ENCODE measurements at regions not wholly inside any gene's neighbourhood (a gene's known extent, or its start where the extent isn't known, plus 50 kb on each side); places are given as distances from the start of the nearest gene placed in this dataset.
"Not testable (repeated sequence)": the region's sequence is repeated elsewhere in the genome, so short reads cannot be mapped to it uniquely, and the experiment has no call there.

DNA sequence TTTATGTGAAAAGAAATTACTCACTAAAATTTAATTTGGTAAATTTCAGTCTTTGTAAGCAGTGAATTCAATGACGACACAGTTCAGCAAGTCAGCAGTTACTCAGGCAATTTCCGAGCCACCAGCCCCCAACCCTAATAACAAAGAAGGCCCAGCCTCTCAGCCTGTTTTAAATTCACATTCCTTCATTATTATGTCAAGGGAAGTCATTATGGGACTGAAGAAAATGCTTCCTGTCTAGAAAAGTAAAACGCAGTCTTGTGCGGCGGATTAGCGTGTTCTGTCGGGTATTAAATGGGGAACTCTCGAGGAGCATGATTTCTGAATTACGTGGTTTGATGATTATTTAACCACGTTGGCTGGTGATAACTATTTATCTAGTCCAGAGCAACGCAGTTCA lies 177.6 kb downstream of the AIPL1 start:
- peak; percentile 15 for DNase-seq (ENCODE audit: low read depth)

DNA sequence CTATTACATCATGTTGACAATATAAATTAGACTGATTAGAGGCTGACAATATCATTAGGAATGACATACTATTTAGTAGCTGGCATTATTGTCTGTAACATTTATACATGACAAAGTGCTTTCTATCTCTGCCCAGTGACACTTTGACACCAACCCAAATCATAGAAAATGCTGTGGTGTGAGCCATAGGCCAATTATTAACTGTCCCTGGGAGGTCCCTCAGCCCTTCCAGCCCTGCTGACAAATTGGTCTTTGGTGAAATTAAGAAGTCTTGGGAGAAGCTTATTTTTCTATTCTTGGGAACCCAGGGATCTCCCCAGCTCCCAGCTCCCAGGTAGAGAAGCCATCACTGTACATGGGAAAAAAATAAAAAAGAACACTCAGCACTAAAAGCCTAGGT lies 179.6 kb downstream of the AIPL1 start:
- DNase-seq (ENCODE audit: low read depth), result no peak

DNA sequence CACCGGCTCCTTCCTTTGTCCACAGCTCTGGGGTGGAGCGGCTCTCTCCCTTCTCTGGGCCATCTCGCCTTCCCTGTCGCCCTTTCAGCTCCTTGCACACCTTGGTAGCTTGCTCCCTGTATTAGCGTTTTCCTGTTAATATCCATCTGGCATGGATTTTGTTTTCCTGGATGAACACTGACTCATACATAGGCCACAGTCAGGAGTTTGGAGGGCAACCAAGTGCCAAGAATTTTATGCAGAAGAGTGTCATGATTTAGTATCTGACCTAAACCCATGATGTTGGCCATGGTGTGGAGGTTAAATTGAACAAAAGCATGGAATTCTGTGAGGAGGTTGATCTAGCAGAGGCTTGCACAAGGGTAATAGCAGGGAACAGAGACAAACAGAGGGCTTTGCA lies 180.9 kb downstream of the AIPL1 start:
- DNase-seq (ENCODE audit: low read depth), result no peak

DNA sequence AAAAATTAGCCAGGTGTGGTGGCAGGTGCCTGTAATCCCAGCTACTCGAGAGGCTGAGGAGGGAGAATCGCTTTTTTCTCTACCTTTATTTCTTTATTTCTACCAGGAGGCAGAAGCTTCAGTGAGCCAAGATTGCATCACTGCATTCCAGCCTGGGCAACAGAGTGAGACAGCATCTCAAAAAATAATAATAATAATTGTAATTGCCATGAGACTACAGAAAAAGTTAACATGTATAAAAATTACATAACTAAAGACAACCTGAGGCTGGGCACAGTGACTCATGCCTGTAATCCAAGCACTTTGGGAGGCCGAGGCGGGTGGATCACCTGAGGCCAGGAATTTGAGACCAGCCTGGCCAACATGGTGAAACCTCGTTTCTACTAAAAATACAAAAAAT lies 181.5 kb downstream of the WSCD1 start:
- DNase-seq (ENCODE audit: low read depth), result not testable (repeated sequence)

DNA sequence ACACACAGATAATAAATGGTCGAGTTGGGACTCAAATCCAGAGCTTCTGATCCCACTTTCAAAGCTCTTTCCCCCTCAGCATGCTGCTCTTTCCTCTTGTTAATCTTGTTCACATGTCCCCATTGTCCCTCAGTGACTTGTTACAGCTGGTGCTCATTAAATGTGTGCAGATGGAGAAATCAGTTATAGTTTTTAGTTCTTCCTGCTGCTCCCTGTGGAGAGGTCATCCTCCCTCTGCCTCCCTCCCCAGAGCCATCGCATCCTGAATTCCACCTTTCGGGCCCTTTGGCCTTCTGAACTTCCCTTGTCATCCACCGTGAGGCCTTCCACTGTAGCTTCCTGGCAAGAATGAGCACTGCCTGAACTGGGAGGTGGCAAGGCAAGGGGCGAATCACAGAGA lies 179.6 kb downstream of the WSCD1 start:
- no peak for DNase-seq (ENCODE audit: low read depth)

DNA sequence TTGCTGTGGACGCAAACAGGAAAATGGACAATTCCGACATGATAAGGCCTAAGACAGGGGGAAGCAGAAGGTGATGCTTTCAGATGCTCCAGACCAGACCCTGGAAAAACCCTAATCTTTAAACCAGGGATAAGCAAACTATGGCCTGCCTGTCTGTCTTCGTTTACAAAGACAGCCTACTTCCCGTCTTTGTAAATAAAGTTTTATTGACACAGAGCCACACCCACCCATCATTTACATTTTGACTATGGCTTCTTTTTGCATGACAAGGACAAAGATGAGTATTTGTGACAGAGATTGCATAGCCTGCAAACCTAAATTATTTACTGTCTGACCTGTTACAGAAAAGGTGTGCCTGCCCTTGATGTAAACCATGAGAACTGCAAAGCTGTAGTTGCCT lies 177.9 kb downstream of the WSCD1 start:
- DNase-seq (ENCODE audit: low read depth), result no peak

DNA sequence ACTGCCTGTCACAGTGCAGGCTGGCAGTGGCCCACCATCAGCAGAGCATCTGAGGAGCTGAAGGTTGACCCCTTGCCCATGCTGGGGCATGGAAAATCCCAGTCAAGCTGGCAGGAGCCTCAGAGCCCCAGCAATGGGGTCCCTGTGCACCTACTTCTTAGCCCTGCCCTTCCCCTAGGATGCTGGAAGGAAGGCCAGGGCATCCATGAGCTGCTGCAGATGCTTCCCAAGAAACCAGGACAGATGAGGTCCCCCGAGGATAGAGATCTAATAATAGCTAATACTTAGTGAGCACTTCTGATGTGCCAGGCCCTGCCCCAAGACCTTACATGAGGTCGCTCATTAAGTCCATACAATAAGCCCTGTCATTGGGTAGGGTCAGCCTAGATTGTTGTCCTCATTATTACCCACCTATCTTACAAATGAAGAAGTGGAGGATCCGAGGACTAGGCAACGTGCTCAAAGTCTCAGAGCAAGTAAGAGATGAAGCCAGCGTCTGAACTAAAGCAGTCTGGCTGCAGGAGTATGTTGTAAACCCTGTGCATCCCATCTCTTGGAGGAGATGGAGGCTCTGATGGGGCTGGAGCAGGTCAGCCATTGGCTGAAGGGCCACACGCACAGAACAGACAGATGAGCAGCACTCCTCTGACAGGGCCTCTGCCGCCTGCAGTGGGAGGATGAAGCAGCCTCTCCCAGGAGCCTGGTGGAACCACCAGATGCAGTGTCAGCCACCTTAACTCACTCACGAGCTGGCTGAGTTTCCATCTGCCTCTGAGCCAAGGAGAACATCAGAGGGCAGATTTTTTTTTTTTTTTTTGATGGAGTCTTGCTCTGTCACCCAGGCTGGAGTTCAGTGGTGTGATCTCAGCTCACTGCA lies 175.4 kb downstream of the WSCD1 start:
- no peak for DNase-seq (ENCODE audit: low read depth)

DNA sequence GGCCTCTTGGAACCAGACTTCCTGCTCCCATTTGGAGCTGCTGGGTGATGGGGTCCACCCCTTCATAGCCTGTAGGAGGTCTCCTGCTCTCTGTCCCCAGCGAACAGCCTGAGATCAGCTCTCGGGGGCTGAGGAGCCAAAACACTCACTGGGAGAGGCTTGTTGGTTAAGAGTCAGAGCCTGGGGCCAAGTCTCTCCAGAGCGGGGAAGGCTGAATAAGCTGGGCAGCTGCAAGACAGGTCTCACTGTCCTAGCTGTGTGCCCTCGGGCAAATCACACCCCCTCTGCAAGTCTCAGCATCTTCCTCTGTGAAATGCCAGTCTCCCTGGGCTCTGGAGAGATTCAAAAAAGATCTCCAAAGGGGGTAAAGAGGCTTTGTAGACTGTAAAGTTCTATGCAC lies 174.6 kb downstream of the WSCD1 start:
- no peak for DNase-seq (ENCODE audit: low read depth)

DNA sequence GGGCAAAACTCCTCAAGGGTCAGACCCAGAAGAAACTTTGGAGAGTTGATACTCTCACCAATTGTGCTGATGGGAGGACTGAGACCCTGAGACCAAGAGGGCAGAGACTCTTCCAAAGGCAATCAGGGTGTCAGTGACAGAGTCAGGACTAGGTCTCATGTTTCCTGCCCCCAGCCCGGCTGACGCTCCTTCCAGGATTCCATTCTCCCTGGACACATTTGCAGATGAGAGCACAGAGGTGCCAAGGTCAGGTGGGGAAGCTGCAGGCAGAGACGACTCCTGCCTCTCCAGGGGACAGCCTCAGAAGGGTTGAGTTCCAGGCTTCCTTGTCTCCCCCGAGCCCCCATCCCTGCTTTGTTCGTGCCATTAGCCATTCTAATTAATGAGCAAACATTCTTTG lies 174.1 kb downstream of the WSCD1 start:
- DNase-seq (ENCODE audit: low read depth), result no peak

DNA sequence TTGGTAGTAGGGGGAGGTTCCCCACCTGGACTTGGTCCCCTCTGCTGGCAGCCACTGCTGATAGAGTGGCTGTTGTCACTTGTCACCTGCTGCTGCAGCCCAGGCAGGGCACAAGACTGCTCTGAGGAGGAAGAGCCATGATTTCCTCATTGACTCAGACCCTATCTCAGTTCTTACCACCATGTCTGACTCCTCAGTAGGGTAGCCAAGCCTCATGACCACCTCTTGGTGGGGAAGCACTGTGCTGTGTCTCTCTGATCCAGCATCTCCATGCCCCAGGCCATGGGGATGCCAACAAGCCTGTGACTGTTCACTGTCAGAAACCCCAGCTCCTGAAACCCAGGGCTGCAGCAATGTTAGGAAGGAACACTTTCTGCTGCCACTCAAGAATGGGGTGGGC lies 173.0 kb downstream of the WSCD1 start:
- DNase-seq (ENCODE audit: low read depth), result no peak

DNA sequence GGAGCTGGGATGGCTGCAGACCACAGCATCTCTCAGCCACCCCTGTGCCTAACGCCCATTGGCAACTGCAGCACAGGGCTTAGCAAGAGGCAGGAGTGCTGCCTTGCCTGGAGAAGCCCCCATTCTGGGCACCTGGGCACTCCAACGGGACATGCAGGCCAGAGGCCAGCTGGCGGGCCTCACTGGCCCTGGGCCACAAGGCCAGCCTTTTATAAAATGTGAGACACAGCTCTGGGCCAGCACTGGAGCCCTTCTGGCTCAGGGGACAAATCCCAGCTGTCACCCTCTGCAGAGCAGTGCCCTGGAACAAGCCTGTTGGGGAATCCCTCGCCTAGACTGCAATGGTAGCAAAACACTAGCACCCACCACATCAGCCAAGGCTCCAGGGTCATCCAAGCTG lies 171.8 kb downstream of the WSCD1 start:
- DNase-seq (ENCODE audit: low read depth), result no peak

DNA sequence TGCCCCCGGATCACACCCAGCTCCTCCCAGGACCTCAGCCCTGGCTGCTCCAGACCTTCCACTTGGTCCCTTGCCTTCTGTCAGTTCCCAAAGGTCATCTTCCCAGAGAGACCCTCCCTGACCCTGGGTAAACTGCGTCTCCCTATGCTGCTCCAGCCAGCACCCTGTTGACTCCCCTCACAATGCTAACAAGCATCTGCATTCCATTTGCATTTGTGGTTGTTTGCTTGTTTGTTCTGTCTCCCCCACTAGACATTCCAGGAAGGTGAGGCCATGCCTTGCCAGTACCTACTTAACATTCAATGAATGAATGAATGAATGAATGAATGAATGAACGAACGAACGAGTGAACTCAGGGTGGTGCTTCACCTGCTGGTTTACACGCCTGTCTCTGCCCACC lies 171.2 kb downstream of the WSCD1 start:
- DNase-seq (ENCODE audit: low read depth), result no peak

DNA sequence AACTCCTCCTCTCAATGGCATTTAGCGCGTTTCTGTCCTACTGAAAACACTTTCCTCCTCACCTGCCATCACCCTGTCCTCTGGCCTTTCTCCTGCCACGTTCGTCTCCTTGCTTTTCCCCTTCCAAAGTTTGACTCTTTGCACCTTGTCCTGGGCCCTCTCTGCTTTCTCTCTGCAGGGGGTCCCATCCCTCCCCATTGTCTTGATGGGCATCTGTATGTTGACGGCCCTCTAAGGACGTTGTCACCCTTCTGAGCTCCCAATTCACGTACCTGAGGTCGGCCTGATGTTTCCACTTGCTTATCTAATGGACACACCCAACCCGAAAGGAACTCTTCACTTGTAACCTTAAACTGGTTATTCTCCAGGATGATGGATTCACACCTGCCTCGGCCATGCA lies 170.4 kb downstream of the WSCD1 start:
- no peak for DNase-seq (ENCODE audit: low read depth)

DNA sequence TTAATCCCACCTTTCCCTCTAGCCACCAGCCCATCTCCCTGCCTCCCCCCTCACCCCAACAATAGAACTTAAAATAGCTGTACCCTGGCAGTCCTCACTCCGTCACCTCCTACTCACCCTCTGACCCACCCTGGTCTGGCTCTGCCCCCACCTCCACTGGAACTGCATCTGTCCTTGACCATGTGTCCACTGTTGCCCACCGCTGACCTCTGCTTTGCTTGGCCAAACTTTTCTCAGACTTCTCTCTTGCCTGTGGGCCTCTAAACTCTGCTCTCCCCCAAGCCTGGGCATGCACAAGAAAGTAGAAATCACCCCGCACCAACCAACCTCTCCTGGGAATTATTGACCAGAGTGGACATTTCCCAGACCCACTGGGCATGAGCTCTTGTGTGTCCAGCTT lies 169.8 kb downstream of the WSCD1 start:
- DNase-seq (ENCODE audit: low read depth), result no peak

DNA sequence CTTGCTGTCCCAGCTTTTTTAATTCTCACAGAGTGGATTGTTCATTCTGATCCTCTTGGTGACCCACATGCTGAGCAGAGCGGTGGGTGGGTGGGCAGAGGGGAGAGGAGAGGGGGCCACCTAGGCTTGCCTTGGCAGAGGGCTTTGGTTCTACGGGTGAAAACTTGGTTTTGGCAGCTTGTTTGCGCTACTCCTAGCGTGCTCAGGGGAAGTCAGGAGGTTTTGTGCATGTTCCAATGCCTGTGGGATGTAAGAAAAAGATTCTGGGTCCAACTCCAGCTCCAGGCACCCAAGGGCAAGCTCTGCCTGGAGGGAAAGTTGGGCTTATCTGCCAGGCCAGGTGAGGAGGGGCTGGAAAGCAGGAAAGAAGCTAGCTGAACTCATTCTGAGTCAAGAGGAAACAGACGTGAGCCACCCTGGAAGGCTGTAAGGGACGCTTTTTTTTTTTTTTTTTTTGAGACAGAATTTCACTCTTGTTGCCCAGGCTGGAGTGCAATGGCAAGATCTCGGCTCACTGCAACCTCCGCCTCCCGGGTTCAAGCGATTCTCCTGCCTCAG lies 169.1 kb downstream of the WSCD1 start:
- DNase-seq (ENCODE audit: low read depth), result peak; percentile 36

DNA sequence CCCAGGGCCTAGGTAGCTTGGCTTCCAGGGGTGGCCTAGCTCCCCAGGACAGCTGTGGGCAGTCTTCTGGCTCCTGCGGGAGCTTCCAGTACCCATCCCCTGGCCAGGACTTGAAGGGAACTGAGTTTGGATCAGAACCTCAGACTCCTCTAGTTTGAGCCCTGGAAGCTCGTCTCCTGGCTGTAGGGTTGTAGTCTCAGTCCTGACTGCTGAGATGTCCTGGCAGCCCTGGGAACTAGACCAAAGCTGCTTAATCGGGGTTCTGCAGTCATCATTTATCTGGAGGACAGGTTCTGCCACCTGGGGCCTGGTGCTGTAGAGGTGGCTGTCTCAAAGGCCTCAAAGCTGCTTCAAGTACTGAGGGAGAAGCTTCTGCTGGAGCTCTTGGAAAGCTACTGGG lies 163.7 kb downstream of the WSCD1 start:
- DNase-seq (ENCODE audit: low read depth), result no peak

DNA sequence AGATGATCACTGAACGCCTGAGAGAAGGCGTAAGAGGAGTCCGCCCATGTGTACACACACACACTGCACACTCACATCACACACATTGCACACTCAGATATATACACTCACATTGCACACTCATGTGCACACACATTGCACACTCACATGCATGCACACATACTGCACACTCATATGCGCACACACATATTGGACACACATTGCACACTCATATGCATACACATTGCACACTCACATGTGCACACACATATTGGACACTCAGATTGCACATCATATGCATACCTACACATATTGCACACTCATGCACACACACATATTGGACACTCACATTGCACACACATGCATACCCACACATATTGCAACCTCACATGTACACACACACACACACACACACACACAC lies 163.2 kb downstream of the WSCD1 start:
- no peak for DNase-seq (ENCODE audit: low read depth)

DNA sequence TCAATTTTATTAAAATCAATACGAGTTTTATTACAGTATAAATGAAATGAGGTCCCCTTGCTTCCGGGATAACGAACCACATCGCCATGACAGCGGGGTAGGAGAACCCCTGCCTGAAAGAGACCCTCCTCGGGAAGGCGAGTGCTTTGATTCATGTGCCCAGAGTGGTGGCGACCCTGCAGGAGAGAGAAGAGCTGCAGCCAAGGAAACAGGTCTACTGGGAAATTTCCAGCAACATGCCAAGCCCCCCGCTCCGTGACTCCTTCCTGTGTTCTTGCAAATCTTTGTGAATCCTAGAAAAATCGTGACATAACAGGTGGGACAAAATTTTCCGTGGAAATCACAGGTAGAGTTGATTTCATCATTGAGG lies 162.5 kb downstream of the WSCD1 start:
- DNase-seq (ENCODE audit: low read depth), result no peak

DNA sequence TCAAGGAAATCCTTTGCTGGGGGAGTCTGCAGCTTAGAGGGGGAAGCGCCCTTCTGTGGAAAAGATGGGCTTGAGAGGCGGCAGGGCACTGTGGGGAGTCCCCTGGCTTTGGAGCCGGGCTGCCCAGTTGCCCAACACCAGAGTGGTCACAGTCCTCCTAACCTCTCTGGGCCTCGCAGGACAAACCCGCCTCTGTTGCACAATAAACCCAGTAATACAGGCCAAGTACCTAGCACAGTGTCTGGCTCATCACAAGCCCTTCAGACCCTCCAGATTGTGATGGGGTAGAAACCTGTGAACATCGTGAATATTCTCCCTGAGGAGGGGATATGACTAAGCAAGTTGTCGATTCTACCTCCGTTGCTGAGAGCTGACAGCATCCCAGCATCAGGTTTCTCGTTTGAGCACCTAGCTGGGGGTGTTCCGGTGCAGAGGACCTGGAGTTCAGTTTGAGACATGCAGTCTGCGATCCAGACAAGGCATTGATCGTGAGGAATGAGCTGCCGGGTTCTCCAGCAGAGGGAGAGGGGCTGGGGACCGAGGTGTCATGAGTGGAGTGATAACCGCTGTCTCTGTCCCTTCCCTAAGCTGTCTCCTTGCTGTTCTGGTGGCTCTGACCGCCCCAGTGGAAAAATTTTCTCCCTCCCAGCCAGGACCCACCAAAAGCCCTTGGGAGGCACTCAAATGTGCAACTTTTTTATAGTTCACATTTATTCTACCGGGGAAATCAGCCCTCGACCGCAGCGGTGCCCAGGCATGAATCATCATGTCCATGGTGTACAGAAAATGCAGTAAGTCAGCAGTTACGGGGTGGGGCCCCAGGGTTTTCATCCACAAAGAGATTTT lies 161.9 kb downstream of the WSCD1 start:
- DNase-seq (ENCODE audit: low read depth), result peak; percentile 70

DNA sequence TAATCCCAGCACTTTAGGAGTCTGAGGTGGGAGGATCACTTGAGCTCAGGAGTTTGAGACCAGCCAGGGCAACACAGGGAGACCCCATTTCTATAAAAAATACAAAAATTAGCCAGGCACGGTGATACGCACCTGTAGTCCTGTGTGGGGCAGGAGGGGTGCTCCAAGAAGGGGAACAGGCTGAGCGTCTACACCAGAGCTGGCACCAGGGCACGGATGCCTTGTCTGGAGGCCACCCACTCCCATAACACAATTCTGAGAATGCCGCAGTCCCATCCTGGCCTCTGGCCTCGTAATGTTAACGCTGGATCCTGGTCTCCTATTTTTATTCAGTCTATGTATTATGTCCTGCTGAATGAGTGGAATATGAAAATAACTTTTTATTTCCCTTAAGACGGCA lies 161.3 kb downstream of the WSCD1 start:
- DNase-seq (ENCODE audit: low read depth), result no peak

DNA sequence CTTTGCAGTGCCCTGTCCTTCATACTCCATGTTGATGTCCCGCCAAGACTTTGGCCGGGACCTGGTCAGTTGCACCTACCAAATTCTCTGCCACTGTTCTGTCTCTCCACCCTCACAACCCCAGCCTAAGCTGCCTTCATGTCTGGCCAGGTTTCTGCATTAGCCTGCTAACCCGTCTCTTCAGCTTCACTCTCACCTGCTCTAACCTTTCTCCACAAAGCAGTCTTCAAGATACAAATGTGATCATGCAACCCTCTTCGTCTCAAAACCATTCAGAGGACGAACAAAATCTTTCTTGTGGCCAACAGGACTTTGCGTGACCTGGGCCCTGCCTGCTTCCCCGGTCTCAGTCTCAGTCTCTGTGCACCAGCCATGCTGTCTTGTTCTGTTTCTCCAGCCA lies 148.2 kb downstream of the WSCD1 start:
- DNase-seq (ENCODE audit: low read depth), result no peak

Data from HT1080 (cell line).